ENCODE measurements at regions not wholly inside any gene's neighbourhood (a gene's known extent, or its start where the extent isn't known, plus 50 kb on each side); places are given as distances from the start of the nearest gene placed in this dataset.
"Not testable (repeated sequence)": the region's sequence is repeated elsewhere in the genome, so short reads cannot be mapped to it uniquely, and the experiment has no call there.

DNA sequence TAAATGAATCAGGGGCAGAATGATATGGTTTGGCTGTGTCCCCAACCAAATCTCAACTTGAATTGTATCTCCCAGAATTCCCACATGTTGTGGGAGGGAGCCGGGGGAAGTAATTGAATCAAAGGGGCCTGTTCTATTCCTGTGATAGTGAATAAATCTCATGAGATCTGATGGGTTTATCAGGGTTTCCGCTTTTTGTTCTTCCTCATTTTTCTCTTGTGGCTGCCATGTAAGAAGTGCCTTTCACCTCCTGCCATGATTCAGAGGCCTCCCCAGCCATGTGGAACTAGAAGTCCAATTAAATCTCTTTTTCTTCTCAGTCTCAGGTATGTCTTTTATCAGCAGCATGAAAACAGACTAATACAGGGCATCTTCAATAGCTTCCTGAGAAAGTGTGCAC lies 107.0 kb downstream of the OTUD1 start:
- peak; percentile 5 for DNase-seq

DNA sequence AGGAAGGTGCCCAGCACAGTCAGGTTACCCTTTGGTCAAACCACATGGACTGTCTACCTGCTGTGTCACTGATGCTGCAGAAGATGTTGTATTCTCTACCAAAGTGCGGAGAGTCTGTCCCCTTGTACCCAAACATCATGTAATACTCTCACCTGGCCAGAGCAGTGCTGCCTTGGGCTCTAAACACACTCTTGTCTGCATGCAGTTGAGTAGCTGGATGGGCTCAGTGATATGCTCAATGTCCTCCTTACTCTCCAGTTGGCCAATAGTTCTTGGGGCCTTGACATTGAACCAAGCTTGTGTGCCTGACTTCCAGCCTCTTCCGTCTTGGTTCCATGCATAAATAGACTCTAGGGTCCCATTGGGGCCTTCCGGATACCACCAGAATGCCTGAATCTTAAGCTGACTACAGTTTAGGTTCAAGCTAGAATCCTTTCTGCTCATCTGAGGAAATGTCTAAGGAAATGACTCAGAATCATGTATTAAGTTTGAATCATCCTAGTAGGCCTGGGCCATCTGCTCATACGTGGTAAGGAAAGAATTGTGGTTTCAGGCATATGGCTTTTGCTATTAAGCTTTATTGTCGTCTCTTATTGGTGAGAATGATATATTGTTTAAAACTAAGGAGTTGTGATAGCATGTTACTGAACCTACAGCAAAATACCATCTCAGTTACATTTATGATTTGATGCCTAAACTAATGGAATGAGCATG lies 118.0 kb downstream of the OTUD1 start:
- no peak for DNase-seq

DNA sequence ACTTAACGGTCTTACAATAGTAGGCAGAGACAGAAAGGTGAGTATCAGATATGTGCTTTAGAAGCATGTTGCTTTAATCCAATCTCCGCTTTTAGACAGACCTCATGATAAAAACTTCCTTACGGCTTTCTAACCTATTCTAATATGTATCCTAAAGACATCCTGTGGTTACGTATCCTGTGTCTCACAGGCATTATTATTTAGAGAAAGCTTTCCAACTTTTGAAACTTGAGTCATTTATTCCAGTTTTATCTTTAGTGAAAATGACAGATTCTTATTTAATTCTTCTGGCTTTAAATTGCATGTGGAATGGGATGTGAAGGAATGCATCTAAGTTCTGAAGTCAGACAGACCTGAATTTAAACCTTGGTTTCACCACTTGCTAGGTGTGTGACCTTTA lies 118.9 kb downstream of the OTUD1 start:
- no peak for DNase-seq

DNA sequence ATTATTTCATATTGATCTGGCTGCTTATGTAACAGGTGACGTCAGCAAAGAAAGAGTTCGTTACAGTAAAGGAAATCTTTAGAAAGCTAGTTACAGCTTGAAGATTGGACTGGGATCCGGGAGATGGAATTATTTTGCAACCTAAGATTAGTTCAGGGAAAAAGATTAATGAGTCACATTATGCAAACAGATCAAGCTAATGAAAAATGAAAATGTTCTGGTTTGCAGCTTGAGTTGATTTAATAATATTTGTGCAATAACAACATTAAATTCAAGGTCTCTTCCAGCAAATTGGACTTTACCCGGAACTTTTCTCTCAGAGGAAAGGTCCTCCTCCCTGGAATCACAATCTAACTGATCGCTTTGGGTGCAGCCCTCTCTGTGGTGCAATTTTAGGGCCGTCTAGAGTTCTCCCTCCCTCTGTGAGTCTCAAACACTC lies 119.5 kb downstream of the OTUD1 start:
- no peak for DNase-seq

DNA sequence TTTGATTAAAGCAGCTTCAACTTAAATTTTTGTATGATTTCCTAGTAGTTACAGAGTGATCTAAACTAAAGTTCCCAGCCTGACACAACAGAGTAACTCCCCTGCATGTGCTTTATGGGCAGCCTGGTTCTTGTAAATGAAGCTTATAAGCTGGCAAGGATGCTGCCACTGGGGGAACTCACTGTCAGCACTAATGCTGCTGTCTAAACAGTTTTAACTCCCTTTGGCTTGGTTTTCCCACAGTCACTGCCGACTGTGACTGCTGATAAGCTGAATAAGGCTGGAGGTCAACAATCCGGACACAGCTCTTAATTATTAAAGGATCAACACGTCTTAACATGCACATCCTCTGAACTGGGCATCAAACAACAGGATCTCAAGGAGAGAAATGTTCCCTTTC lies 130.1 kb downstream of the OTUD1 start:
- DNase-seq = no peak

DNA sequence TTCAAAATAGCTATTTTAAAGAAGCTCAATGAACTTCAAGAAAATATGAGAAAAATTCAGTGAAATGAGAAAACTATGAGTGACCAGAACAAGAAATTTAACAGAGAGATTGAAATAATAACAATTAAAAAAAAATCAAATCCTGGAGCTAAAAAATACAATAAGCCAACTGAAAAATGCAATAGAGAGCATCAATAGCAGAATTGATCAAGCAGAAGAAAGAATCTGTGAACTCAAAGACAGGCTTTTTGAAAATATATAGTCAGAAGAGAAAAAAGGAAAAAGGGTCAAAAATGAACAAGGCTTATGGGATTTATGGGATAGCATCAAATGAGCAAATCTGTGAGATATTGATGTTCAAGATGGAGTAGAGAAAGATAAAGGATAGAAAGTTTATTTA lies 133.0 kb downstream of the OTUD1 start:
- no peak for DNase-seq

DNA sequence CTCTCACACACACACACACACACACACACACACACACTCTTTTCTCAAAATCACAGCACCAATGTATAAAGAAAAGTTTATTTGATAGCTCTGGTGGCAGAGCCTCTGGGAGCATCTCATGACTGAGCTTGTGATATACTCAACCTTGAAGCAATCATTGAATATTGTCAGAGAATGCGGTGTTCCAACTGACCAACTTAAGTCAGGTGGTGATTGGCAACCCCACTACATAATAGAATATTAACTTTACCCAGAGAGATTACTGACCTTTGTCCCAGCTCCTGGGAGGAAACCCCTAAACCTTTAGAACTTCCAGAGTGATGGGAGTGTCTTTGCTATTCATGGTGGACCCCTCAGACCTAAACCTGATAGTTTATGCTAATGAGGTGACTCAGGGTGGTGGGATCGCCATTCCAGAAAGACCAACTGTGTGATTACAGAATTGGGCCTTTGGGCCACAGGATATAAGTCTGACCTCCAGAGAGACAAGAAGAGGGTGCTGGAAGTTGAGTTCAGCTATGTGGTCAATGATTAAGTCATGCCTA lies 143.1 kb downstream of the OTUD1 start:
- DNase-seq = no peak

DNA sequence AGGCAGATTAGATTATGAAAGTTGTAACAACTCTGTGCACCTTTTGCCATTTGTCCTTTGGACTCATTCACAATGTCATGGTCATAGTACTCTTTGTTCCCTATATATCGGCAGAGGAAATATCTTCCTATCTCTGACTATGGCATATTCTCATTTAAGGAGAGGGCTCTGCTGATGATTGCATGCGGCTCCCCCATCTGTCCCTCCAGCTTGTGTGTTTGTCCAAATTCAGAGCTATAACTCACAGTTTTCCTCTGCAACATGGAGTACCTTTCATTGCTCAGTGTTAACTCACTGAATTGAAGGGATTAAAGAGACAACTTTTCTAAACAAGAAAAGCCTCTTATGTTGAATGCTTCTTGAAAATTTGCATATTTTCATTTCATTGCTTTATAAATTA lies 145.5 kb downstream of the OTUD1 start:
- no peak for DNase-seq

DNA sequence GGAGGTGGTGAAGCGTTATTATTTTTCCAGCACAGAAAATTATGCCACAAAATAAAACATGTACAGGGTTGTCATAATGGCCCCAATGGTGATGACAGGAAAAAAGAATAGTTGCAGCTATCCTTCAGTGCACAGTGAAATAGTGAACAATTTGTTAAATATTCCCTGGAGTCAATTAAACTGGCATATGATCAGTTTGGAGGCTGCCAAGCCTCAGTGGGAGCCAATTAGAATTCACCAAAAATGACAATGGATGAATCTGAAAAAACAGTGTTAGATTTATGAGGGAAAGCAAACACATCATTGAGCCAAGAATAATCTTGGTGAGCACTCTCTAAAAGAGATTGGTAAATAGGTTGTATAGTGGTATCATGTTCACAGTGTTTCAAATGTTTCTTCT lies 146.3 kb downstream of the OTUD1 start:
- DNase-seq = no peak

DNA sequence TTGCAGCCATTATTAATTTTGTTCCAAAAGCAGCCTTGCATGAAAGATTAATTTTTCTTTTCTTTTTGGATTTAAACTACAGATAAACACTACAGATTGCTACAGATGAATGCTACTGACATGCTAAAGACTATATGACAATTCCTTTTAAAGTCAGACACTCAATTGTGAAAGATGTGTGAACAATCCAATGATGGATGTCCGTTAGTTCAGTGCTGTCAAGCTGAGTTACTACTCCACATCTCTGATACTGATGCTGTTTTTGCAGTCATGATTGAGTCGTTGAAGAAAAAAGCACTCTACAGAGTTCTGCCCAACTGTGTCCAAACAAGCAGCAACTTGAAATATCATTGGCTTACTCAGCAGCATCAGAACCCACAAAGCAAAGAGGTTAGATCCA lies 146.8 kb downstream of the OTUD1 start:
- no peak for DNase-seq

DNA sequence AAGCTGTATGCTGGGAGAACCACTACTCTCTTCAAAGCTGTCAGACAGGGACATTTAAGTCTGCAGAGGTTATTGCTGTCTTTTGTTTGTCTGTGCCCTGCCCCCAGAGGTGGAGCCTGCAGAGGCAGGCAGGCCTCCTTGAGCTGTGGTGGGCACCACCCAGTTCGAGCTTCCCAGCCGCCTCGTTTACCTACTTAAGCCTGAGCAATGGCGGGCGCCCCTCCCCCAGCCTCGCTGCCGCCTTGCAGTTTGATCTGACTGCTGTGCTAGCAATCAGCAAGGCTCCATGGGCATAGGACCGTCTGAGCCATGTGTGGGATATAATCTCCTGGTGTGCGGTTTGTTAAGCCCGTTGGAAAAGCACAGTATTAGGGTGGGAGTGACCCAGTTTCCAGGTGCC lies 156.4 kb downstream of the OTUD1 start:
- not testable (repeated sequence) for DNase-seq

DNA sequence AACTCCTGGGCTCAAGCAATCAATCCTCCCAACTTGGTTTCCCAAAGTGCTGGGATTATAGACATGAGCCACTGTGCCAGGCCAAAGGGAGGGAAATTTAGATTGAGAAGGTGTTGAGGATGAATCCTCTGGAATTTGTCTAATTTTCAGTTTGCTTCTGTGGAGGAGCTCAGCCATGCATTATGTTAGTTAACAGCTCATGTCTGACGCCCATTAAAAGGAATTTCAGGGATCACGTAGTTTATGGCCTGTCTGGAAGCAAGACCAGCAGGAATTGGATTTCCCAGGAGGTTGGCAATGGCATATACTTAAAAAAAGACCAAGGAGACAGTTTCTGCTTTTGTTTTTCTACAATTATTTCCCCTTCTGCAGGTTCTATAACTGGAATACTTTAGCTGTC lies 165.7 kb downstream of the OTUD1 start:
- no peak for DNase-seq

DNA sequence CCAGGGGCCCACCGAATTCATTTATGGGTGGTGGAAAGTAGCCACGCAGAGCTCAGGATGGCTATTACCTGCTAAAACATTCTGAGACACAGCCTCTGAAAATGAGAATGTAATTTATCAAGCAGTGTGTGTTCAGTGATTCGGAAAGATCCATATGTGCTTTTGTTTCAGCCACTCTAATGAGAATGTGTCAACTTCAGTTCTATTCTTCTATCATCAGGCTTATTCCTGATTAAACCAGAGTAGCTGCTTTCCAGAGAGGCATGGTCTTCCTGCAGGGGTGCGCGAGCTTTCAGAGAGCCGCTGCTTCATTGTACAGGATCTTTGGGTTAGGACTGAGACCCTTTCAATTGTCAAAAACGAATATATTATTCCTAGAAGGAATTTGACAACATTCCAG lies 167.6 kb downstream of the OTUD1 start:
- no peak for DNase-seq

DNA sequence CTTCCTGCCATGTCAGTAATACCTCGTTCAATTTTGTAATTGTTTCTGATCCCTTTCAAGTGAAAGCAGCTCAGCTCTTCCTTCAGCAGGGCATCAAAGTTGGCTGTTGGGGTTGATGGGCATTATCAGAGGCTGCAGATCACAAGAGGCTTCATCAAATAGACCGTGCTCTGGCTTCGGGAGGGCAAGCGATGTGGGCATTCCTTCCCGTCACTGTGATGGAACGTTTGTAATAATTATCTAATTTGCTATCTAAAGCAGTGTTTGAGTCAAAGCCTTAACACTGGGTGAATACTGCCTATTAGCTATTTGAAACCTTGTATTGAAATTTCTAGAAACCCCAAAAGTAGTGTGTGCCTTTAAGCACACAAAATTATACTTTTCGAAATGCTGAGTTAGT lies 170.1 kb downstream of the OTUD1 start:
- DNase-seq = no peak

DNA sequence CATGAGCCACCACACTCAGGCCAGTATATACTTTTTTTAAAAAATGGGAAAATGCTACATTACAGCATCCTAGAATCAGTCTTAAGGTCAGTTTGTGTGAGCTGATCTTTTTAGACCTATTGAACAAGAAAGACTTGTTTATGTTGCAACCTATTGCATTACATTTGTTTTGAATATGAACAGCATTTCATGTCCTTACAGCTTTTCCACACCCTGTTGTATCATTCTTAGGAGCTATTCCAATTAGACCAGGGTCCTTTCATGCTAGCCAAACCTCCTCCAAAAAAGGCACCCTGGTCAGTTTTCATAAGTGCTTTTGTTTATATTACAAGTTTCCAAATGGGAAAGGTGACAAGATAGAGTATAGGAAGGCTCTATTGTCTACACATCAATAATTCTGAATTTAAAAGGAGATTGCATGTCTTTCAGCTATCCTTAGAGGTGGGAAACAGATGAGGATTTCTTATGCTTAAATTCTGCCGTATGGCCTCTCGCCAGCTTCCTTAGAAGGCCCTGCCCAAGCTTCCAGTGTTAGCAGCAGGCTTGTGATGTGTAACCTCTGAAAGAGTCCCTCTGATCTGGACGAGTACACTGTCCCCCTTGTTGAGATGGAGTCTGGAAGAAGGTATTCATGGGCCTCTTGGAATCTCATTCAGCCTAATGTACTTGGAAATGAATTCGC lies 171.9 kb downstream of the OTUD1 start:
- DNase-seq = no peak

DNA sequence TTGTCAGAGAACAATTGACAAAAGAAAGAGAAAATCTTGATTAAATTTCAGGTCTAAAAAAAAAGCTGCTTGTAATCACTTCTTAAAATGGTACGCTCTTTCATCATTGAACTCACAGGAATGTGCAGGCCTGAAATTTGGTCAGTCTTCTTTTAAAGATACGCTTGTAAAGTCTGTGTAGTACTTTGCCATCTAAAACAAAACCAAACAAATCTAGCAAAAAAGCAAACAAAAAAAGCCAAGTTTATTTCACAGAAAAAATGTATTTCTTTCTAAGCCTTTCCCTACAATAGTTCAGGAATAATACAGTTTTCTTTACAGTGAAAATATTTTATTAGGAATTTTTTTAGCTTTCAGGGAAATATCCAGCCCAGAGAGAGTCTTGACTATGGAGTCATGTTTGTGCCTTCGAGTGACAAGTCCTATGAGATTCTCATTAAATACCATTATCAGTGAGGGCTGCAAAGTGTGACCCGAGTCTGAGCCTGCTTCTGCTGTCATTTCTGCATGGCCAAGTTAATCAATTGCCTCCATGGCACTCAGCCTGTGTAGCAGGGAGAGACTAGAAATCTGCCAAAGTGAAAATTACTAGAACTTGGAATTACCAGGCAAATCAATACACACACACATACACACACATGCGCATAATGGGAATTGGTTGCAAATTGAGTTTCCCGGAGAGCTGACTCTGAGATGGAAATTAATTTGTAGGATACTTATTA lies 172.6 kb downstream of the OTUD1 start:
- DNase-seq = no peak

DNA sequence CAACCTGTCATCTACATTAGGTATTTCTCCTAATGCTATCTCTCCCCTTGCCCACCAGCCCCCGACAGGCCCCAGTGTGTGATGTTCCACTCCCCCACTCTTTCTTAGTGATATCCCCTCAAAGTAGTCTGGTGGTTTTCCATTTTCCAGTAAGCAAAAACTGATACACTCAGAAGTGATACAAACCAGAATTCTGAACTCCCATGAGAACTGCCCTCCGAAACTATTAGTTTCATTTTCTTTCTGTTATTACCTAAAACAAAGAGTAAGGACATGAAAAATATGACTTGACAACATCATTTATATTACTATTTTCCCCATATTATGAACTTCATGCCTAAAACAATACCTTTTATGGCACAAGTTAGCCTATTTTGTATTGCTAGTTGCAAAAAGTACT lies 175.0 kb downstream of the OTUD1 start:
- DNase-seq = no peak

DNA sequence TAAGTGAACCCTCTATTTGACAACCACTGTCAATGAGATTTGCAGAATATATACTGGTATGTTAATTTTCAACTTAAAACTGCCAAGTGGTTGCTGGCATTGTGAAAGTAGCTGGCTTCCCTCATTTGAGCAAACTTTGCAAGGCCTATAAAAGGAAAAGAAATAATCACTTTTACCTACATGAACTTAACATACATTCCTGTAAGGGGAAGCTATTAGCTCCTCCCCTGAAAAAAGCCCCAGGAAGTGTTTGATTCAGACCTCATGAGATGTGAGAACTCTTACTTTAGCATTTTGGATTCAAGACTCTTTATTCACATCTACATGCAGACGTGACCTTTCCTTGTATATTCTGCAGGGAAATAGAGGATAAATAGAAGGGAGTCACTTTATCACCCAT lies 175.6 kb downstream of the OTUD1 start:
- DNase-seq = no peak

DNA sequence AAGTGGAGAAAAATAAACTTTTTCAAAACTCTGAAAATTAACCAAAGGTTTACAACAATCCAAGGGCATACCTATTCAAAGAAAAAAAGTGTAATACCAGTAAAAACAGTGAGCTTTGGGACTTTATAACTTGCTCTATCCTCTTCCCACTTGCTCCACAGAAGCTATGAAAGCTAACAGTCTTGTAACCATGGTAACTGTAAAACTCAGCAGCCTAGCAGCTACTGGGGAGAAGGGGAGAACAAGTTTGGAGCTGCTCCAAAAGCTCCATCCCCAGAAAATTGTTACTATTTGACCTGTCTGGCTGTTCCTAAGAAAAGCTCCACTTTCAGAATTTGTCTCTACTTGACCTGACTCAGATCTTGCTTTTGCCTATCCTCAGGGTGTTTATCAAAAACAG lies 191.5 kb downstream of the OTUD1 start:
- DNase-seq = no peak

DNA sequence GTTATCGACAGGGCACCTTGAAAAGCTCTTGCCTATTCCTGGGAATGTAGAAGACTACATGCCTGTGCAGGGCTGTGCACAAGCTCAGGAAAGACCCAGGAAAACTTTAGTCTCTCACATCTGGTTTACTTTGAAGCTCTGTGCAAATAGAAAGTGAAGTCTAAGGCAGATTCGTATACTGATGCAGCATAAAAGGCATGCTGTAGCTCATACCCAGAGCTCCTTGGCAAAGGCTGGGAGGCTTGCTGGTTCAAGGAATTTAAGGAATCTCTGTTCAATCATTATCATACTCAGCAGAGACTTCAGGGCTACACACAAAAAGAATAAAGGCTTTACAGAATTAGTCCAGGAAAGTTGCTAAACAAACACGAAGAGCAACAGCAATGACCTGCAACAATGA lies 192.0 kb downstream of the OTUD1 start:
- DNase-seq = no peak

DNA sequence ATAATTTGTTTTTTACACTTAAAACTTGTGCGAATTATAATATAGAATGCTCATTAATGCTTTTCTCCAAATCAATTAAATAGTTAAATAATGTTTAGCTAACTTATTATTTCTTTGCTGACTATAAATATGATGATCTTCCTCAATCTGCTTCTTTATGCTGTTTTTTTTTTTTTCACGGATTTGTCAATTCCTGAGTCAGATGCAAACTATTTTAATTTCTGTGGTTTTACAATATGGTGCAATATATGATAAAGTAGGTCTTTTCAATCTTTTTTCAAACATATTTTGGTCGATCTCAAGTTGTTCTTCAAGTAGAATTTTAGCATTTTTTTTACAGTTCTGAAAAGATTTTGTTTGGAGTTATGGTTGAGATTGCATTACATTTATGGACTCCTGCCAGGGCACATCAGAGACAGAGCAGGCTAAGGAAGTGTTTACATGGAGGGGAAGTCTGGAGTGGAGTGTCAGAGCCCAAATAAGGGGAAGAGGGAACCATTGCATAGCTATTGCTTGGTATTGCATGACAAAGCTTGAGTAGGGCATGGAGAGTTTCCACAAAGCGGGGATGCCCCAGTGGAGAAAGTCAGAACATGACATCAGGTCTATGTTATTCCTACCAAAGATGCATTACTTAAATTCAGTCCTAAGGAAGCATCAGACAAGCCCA lies 204.4 kb downstream of the OTUD1 start:
- DNase-seq = peak; percentile 37

DNA sequence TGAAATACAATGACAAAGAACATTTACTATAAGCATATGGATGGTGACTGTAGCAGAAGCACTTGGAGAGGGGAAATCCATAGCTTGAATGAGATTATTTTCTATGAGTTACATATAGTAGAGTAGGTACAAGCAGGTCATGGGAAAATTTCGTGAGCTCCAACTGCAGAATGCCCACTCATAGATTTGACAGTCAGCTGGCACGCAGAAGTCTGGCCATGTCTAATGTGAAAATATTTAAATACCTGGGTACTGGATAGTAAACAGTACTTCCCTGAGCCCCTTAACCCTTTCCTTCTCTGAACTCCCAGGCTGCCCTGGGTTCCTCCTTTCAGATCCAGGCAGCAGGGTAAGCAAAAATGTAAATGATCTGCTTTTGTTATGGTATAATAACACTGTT lies 209.7 kb downstream of the OTUD1 start:
- DNase-seq = no peak

DNA sequence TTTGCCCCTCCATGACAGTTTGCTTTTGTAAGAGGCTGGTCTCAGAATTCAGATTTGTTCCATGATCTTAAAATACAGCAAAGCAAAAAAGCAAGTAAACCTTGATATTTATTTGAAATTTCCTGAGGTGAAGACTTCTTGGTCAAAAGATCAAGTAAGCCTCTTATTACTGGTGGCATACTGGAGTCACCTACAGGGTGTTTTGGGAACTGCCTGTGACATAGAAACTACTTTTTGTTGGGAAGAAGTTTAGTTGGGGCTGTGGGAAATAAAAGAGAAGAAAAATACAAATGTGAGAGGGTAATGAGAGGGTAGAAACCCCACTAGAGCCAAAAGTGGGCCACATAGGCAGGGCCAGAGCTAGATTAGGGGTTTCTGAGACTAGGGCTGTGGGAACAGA lies 217.9 kb downstream of the OTUD1 start:
- peak; percentile 13 for DNase-seq

All from hematopoietic multipotent progenitor cell treated with erythropoietin and hydrocortisone succinate and interleukin-3 and kit ligand, for 4 days (in vitro differentiated cells).